ENCODE measurements at regions not wholly inside any gene's neighbourhood (a gene's known extent, or its start where the extent isn't known, plus 50 kb on each side); places are given as distances from the start of the nearest gene placed in this dataset.
"Not testable (repeated sequence)": the region's sequence is repeated elsewhere in the genome, so short reads cannot be mapped to it uniquely, and the experiment has no call there.

DNA sequence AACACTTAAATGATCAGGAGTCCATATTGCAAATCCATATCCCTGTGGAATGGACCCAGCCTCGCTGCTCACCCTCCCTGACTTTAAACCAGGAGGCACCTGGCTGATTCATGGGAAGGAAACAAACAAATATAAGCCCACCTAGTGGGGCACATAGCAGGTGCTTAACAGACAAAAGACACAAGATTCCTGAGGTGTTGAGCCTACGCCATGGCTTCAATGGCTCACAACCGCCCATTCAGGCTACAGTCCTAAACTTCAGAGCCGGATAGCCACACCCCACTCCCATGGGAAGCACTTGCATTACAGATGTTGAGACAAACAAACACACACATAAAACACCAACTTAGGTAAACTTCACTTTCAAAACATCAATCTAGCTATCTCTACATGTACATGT lies 359.9 kb downstream of the ICE1 start:
- DNase-seq: no peak

DNA sequence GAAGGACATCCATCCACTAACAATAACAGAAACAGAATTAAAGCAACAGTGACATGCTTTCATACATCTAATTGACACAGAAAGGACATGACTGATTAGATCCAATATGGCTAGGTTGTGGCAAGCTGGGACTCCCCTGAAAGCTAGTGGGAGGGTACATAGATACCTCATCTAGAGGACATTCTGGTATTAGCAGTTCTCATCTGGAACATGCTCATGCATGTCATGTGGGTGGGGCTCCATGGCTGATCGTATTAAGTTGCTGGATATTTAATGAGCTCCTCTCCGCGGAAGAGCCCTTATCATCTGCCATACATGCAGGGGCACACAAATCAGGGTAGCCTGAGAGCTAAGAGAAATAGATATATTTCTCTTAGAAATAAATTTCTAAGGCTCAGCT lies 358.9 kb downstream of the ICE1 start:
- DNase-seq: no peak

DNA sequence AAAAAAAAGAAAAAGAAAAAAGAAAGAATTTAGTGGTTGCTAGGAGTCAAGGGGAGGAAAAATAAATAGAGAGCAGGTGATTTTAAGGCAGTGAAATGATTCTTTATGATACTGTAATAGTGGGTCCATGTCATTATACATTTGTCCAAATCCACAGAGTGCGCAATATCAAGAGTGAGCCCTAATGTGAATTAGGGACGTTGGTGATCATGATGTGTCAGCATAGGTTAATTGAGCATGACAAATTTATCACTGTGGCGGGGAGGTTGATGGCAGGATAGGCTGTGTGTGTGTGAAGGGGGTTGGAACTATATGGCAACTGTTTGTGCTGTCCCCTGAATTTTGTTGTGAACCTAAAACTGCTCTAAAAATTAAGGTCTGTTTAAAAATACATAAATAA lies 357.8 kb downstream of the ICE1 start:
- DNase-seq: no peak

DNA sequence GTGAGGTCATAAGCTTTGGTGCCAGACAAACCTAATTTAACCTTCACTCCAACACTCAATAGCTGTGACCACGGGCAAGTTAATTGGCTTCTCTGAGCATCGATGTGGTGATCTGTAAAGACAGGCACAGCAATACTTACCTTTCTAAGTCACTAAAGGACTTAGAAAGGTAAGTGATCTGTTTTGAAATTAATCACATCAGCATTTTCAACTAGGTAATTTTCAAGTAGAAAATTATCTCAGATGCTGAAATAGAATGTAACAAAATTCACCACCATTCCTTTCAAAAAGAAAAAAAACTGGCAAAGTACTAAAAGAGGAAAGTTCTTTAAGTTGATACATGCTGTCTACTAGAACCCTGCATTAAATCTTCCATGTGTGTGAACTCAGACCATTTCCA lies 354.5 kb downstream of the ICE1 start:
- DNase-seq: no peak

DNA sequence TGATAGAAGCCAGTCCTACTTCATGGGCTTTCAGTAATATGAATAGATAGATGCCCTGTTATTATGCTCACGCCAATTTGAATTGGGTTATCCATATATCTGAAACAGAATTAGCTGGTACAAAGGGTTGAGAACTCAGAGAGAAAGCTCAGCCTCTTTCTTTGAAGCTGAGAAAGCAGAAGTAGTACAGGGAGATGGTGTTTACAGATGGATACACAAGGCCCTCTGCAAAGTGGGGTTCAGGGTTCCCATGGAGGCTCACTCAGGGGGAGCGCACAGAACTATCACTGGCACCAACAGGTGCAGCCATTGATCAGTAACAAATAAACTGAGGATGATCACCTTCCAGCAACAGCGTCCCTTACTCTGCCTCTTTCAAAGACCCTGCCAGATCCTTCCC lies 349.7 kb downstream of the ICE1 start:
- DNase-seq: no peak

- DNase-seq: no peak
These were observed 348.3 kb downstream of the ICE1 start for GRCh38 chr5:5770825-5771224.

DNA sequence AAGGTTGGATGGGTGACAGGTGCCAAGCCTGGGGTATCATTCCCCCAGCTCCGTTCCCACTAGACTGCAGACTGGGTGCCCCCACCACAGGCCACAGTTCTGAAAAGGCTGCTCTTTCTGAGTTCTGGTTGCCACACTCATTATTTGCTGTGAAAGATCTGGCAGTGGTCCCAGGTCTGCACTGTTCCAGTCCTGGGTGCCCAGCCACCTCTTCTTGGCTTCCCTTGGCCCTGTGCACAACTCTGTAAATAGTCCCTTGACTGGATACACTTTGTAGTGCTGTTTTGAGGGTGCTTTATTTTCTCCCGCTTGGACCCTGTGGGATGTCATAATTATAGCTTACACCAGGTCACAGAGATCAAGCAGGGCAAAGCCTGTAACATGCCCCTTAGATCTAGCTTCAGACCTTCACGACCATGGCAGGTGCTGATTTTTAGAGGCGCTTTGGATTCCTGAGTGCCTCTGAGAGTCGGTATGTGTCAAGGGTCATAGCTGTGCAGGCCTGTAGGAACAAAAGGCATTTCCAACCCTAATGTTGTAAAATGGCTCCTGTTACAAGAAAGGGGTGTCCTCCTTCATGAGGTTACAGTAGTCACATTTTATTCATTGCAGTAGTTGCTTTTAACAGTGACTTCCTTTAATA lies 344.9 kb downstream of the ICE1 start:
- DNase-seq: no peak

GRCh38 chr5:5765066-5765850 lies 342.8 kb downstream of the ICE1 start:
- DNase-seq: no peak

DNA sequence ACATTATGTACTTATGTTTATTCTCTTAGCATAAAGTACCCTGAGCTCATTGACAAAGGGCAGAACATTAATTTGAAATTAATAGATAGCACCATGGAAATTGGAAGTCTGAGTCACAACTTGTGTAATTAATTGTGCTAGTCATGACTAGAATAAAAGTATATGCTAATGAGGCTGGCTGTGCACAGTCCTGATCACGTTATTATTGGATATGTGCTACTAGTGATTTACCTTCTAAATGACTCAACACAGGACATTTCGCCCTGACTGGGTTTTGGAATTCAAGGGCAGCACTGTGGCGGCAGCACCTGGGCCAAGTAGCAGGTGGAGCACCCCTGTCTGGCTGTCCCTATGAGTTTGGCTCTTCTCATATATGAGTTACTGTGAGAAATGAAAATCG lies 341.8 kb downstream of the ICE1 start:
- no peak for DNase-seq

DNA sequence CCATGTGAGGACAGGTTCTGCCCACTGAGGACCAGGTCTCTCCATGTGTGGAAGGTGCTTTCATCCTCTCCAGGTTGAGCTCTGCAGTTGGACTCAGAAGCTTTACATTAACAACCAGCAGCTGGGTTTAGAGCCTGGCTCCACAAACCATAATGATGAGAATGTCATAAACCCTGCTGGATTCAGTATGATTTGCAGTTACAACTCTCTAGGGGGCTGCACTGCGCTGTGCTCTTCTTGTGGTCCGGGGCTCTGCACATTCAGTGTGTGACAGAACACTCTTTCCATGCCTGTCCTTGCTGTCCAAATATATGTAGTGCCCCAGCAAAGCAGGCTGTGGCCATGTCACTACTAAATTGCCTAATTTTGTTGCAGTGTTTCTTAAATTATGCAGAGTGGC lies 334.3 kb downstream of the ICE1 start:
- no peak for DNase-seq

DNA sequence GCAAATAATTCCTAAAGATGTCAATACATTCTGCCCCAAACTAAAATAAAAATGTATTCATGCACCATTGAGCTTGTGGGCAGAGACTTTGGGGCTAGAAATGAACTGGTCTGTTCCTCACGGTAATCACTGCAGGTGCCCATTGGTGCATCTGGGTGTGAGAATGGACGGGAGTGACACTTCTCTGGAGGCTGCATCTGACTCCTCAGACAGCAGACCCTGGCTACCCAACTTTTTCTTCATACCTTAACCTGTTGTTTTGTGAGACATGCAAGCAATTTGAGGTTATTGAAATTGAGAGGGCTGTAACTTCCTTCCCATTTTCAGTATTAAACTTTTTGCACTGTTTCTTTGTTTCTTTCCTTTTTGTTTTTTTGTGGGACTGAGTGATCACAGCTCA lies 333.4 kb downstream of the ICE1 start:
- peak in 1 of 2 donors; percentile 7 for DNase-seq

DNA sequence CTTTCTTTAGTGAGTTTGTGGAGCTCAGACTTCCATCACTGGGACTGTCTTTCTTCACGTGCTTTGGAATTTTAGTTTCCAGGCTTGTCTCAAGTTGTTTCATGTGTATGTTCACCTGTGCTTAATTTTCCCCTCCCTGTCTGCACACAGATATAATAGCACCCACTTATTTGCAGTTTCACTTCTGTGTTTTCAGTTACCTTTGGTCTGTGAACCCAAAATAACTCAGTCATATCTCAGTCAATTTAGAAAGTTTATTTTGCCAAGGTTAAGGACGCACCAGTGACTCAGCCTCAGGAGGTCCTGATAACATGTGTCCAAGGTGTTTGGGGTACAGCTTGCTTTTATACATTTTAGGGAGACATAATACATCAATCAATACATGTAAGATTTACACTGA lies 330.4 kb downstream of the ICE1 start:
- no peak for DNase-seq

- DNase-seq: no peak
These were observed 329.5 kb downstream of the ICE1 start for GRCh38 chr5:5751987-5752386.

DNA sequence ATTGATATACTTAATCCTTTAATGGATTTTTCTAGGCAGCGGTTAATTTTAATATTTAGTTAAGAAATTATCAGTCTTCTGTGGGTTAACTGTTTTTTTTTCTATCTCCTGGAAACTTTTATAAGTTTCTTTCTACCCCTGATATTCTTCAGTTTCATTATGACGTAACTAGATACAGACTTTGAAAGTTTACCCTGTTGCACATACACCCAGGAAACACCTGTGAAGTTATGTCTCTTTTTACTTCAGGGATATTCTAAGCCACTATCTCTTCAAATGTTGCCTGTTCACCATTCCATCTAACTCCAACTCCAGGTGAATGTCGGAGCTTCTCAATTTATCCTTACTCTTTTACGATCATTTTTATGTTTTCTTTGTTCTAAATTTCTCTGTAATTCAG lies 329.0 kb downstream of the ICE1 start:
- DNase-seq: no peak

DNA sequence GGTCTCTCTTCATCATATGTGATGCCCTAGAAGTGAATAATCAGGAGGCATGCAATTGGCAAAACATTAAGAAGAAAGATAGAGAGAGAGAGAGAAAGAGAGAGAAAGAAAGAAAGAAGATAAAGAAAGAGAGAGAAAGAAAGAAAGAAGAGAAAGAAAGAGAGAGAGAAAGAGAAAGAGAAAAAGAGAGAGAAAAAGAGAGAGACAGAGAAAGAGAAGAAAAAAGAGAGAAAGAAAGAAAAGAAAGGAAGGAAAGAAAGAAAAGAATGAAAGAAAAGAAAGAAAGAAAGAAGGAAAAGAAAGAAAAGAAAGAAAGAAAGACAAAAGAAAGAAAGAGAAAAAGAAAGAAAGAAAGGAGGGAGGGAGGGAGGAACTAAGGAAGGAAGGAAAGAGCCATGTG lies 318.9 kb downstream of the ICE1 start:
- DNase-seq: no peak

DNA sequence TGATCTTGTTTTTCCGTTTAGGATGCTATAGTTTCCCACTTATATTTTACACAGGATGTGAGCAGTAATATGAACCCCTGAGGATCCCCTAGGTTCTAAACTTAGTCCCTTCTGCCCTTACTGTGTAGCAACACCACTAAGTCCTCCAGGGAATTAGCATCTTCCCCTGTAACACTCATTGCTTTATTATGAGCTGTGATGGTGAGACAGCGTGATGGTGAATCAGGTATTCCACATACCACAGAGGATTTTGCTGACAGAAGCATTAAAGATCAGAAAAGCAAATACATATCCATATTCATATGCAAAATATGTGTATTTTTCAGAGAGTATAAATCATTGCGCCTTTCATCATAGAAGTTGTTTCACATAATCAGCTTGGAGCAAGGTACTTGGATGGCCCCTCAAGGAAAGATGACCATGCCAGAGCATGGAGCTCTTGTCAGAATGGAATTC lies 317.0 kb downstream of the ICE1 start:
- no peak for DNase-seq

- DNase-seq: no peak
These were observed 316.5 kb downstream of the ICE1 start for GRCh38 chr5:5738797-5739489.

- DNase-seq: no peak
These were observed 313.5 kb downstream of the ICE1 start for GRCh38 chr5:5736007-5736406.

- DNase-seq: not testable (repeated sequence)
These were observed 310.6 kb downstream of the ICE1 start for GRCh38 chr5:5733058-5733457.

GRCh38 chr5:5726401-5726800 lies 303.9 kb downstream of the ICE1 start:
- DNase-seq: no peak

- DNase-seq: no peak
These were observed 299.4 kb downstream of the ICE1 start for GRCh38 chr5:5721881-5722280.

DNA sequence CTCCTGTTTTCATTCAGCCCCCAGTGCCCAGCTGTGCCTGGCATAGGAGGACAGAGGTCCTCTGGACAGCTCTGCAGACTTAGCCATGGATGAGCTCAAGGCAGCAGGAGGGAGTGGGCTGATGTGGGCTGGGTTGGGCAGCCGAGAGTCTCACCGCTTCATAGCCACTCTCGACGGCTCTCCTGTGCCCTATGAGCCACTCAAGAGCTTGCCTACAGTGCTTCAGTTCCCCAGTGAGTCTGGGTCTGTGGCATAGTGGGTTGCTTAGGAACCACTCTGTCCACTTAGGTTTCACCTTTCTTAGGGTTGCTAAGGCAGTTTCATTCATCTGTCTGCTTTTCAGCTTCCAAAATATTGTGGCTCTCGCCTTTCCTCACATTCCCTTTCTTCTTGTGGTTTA lies 296.8 kb downstream of the ICE1 start:
- no peak for DNase-seq

DNA sequence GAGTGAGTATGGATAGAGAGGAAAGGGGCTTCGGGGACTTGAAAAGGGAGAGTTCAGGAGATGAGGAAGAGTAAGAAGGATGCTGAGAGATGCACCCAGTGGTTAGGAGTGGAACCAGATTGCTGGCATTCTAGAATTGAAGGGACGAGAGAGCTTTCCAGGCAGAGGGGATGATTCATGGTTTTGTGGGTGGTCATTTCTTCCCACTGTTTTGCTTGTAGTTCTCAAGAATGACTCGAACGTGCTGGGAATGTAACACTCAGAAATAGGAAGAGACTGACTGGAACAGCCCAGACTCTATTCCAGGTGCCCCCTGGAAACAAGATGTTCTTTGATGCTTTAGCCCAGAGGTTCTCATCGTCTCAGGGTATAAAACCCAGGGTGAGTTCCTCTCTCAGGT lies 294.2 kb downstream of the ICE1 start:
- no peak for DNase-seq

DNA sequence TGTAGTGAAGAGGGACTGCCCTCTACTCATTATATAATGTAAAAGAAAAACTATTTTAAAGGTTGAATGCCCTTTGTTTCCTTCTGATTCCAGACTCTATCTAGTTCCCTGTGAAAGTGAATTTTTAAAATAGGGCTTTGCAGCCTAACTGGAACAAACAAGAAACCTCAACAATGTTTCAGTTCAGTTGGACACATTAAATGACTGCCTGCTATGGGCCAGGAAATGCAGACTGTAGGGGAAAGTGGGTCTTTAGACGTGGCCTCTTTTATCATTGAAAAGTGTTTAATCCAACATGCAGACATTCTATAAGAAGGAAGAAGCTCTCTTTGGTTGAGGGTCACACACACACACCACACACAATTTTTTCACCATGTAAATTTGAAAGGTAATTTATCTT lies 289.1 kb downstream of the ICE1 start:
- DNase-seq: no peak
